ENCODE measurements at regions not wholly inside any gene's neighbourhood (a gene's known extent, or its start where the extent isn't known, plus 50 kb on each side); places are given as distances from the start of the nearest gene placed in this dataset.

GRCh38 chr12:93302331-93303229, 75.1 kb upstream of the NUDT4 start:
- Histone ChIP-seq H4K20me1 (ENCODE audit: insufficient read depth, low read length) (no peaks in the 10 kb centered on the region), H3K18ac (ENCODE audit: low read depth, low read length) (peak overlapping the region; percentile 83; the same call in 1 of the 2 replicates), H2BK5ac (ENCODE audit: low read depth, low read length, poor library complexity, severe bottlenecking) (peak overlapping the region; percentile 71), H3K9ac (ENCODE audit: low read depth, low read length) (no peak overlapping the region), H4K91ac (ENCODE audit: insufficient read depth, low read depth, low read length) (no peak overlapping the region), H3K4me3 (ENCODE audit: insufficient read depth, low read depth, low read length) (no peak overlapping the region), H4K5ac (ENCODE audit: low read depth, low read length) (peak overlapping the region; percentile 57; the same call in 1 of the 2 replicates), H3K27me3 (ENCODE audit: control insufficient read depth, insufficient read depth, low read length) (no peaks in the 10 kb centered on the region), H3K36me3 (ENCODE audit: control insufficient read depth, insufficient read depth, low read length) (no peaks in the 10 kb centered on the region), H3K9me3 (ENCODE audit: control insufficient read depth, insufficient read depth, low read length) (no peaks in the 10 kb centered on the region; the same call in none of the 2 replicates), H3K23ac (ENCODE audit: low read depth, low read length) (peak overlapping the region; percentile 34; the same call in 1 of the 2 replicates), H2AK5ac (ENCODE audit: low read depth, low read length) (no peak overlapping the region), H3K4me1 (ENCODE audit: control insufficient read depth, insufficient read depth, low read length) (peaks cover 3% of the 10 kb centered on the region; the same call in 1 of the 2 replicates), H3K14ac (replicated peaks; ENCODE audit: low read depth, low read length) (peak overlapping the region; percentile 34), H3K4ac (ENCODE audit: low read depth, low read length) (no peak overlapping the region), H3K79me1 (ENCODE audit: low read depth in 1 of 2, low read length in 2 of 2) (no peaks in the 10 kb centered on the region), H2BK20ac (ENCODE audit: low read depth, low read length) (no peak overlapping the region), H2AK9ac (replicated peaks; ENCODE audit: low read depth, low read length, poor library complexity) (no peak overlapping the region), H3K4me2 (ENCODE audit: low read depth, low read length) (peak overlapping the region; percentile 24; the same call in 1 of the 2 replicates), H3K9me1 (ENCODE audit: insufficient read depth, low read length) (no peaks in the 10 kb centered on the region), H2AFZ (replicated peaks; ENCODE audit: low read length, poor library complexity) (no peak overlapping the region), H3K56ac (ENCODE audit: extremely low read depth, insufficient read depth, low read length) (no peak overlapping the region), H4K8ac (ENCODE audit: low read depth in 2 of 2, low read length in 2 of 2) (peak overlapping the region in 1 of 2 experiments; percentile 51; a peak in 1 of 4 replicates), H2BK15ac (ENCODE audit: low read depth, low read length) (no peak overlapping the region), H3K27ac (ENCODE audit: insufficient read depth, low read length) (no peak overlapping the region), H2BK120ac (ENCODE audit: low read depth, low read length) (no peak overlapping the region; the same call in 1 of the 2 replicates)
- TF ChIP-seq FOS (IDR thresholded peaks at IDR 0.05; ENCODE audit: low read depth, low read length) (peak; percentile 58; the same call in 1 of the 2 replicates), MXI1 (IDR thresholded peaks at IDR 0.05; ENCODE audit: borderline replicate concordance, low read depth, low read length) (no peak), CHD1 (IDR thresholded peaks at IDR 0.05; ENCODE audit: low read depth, low read length) (no peak), RFX5 (IDR thresholded peaks at IDR 0.05; ENCODE audit: low read depth, low read length) (no peak), MAZ (IDR thresholded peaks at IDR 0.05; ENCODE audit: borderline replicate concordance, low read depth, low read length) (no peak), RCOR1 (IDR thresholded peaks at IDR 0.05; ENCODE audit: insufficient replicate concordance, low read length) (no peak)
- ChIA-PET CTCF (no interaction called here), POLR2A (ENCODE audit: unreplicated experiment) (no interaction called here)
- BruUV-seq (replicated peaks) = no TSS peak
- WGBS, 2 experiments (ENCODE audit: extremely low coverage in 2 of 2, insufficient read length in 1 of 2) = 20% methylated on average over 1 of the region's 5 CpGs; no CpG with 5 or more reads in 1 of the 2 experiments
- in situ Hi-C loops (cut with MboI; ENCODE audit: low sequenced_read_pairs) (no loop called here), intact Hi-C loops (cut with micrococcal nuclease) (no loop called here), dilution Hi-C loops (cut with HindIII; ENCODE audit: low sequenced_read_pairs, unreplicated experiment) (no loop called here)
- peak; percentile 72 for ATAC-seq (ENCODE audit: low read depth)
- DNase-seq = peak; percentile 97

Data from IMR-90 (cell line).